RPMI8226 (cell line): ENCODE measurements at regions not wholly inside any gene's neighbourhood (a gene's known extent, or its start where the extent isn't known, plus 50 kb on each side); places are given as distances from the start of the nearest gene placed in this dataset.
"Not testable (repeated sequence)": the region's sequence is repeated elsewhere in the genome, so short reads cannot be mapped to it uniquely, and the experiment has no call there.

Experiments
- DNase-seq: peaks from one replicate; pipeline ENCODE4 v3.0.0-alpha.2; 2015

GRCh38 chr6:921400-921799, 228.5 kb upstream of the EXOC2 start:
- DNase-seq, result no peak

- no peak for DNase-seq
Measured at GRCh38 chr6:920512-920911, 227.6 kb upstream of the EXOC2 start.

GRCh38 chr6:919500-919899, 226.6 kb upstream of the EXOC2 start:
- DNase-seq, result no peak

- no peak for DNase-seq
Measured at GRCh38 chr6:917939-918338, 225.0 kb upstream of the EXOC2 start.

GRCh38 chr6:917296-917695, 224.4 kb upstream of the EXOC2 start:
- no peak for DNase-seq

GRCh38 chr6:916131-916530, 223.2 kb upstream of the EXOC2 start:
- no peak for DNase-seq

- DNase-seq, result peak; percentile 35
Measured at GRCh38 chr6:912871-913835, 220.2 kb upstream of the EXOC2 start.

GRCh38 chr6:907928-908327, 215.0 kb upstream of the EXOC2 start:
- DNase-seq, result no peak

GRCh38 chr6:906920-907319, 214.0 kb upstream of the EXOC2 start:
- no peak for DNase-seq

GRCh38 chr6:905556-905955, 212.6 kb upstream of the EXOC2 start:
- no peak for DNase-seq

GRCh38 chr6:904994-905393, 212.1 kb upstream of the EXOC2 start:
- DNase-seq, result no peak

- DNase-seq, result no peak
Measured at GRCh38 chr6:903761-904160, 210.8 kb upstream of the EXOC2 start.

- no peak for DNase-seq
Measured at GRCh38 chr6:901696-902460, 208.9 kb upstream of the EXOC2 start.

- DNase-seq, result no peak
Measured at GRCh38 chr6:900716-901605, 208.0 kb upstream of the EXOC2 start.

GRCh38 chr6:897528-898207, 204.7 kb upstream of the EXOC2 start:
- DNase-seq, result no peak

GRCh38 chr6:894274-894673, 201.3 kb upstream of the EXOC2 start:
- no peak for DNase-seq

- DNase-seq, result no peak
Measured at GRCh38 chr6:890995-891394, 198.1 kb upstream of the EXOC2 start.

GRCh38 chr6:890201-890600, 197.3 kb upstream of the EXOC2 start:
- no peak for DNase-seq

GRCh38 chr6:887583-888235, 194.8 kb upstream of the EXOC2 start:
- DNase-seq, result no peak

GRCh38 chr6:886116-886515, 193.2 kb upstream of the EXOC2 start:
- not testable (repeated sequence) for DNase-seq

- no peak for DNase-seq
Measured at GRCh38 chr6:885051-885590, 192.2 kb upstream of the EXOC2 start.

- no peak for DNase-seq
Measured at GRCh38 chr6:884570-884969, 191.6 kb upstream of the EXOC2 start.
